Osteocyte (in vitro differentiated cells): ENCODE measurements at regions not wholly inside any gene's neighbourhood (a gene's known extent, or its start where the extent isn't known, plus 50 kb on each side); places are given as distances from the start of the nearest gene placed in this dataset.

Experiments used
- DNase-seq: peaks from one replicate; pipeline ENCODE4 v3.0.0; 2021; ENCODE audit warnings: mixed read lengths; ENCODE audit not compliant: unreplicated experiment; ENCODE audit errors: extremely low spot score
- H3K27ac Mint-ChIP-seq: one replicate; pipeline ENCODE4 v1.8.0; 2021; ENCODE audit warnings: mild to moderate bottlenecking, mixed read lengths; ENCODE audit not compliant: unreplicated experiment
- H3K27me3 Mint-ChIP-seq: one replicate; pipeline ENCODE4 v1.8.0; 2021; ENCODE audit warnings: mixed read lengths; ENCODE audit not compliant: unreplicated experiment
- H3K36me3 Mint-ChIP-seq: one replicate; pipeline ENCODE4 v1.8.0; 2021; ENCODE audit warnings: mixed read lengths; ENCODE audit not compliant: unreplicated experiment
- H3K4me1 Mint-ChIP-seq: one replicate; pipeline ENCODE4 v1.8.0; 2021; ENCODE audit warnings: mixed read lengths; ENCODE audit not compliant: unreplicated experiment
- H3K4me3 Mint-ChIP-seq: one replicate; pipeline ENCODE4 v1.8.0; 2021; ENCODE audit warnings: mild to moderate bottlenecking, moderate library complexity, mixed read lengths; ENCODE audit not compliant: unreplicated experiment
- H3K9me3 Mint-ChIP-seq: one replicate; pipeline ENCODE4 v1.8.0; 2021; ENCODE audit warnings: mixed read lengths; ENCODE audit not compliant: unreplicated experiment
- TF ChIP-seq, protein P1 (sequence below): fragments of 200-600 bp; sonication (generic); IDR thresholded peaks from 2 replicates; pipeline ENCODE4 v1.5.0; 2021; ENCODE audit warnings: antibody characterized with exemption, mild to moderate bottlenecking, moderate library complexity

DNA sequence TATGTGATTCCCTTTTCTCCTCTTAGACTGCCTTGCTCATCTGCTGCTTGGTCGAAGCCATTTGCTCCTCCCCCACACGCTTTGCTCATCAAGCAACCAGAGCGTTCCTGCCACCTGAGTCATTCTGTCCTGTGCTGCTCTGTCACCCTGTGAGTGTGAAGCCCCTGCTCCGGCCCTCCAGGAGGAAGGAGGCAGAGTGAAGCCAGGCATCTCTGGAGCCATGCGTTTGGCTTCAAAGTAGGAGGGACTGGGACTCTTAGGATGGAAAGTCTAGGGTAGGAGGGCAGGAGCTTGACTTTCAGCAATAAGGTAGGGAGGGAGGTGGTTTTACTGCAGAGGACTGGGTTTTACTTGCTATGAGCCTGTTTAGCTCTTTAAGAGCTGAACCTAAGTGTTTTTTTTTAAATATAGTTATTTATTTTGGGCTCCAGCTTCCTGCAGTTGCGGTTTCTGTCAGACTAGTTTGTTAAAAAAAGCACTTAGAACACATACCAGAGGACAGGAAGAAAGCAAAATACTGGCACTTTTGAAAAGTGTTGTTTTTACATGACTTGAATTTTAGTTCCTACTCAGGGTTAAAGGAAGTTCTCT is 63.6 kb downstream of the SPINK2 start:
- DNase-seq, result peak; percentile 86
- TF ChIP-seq, protein P1, sequence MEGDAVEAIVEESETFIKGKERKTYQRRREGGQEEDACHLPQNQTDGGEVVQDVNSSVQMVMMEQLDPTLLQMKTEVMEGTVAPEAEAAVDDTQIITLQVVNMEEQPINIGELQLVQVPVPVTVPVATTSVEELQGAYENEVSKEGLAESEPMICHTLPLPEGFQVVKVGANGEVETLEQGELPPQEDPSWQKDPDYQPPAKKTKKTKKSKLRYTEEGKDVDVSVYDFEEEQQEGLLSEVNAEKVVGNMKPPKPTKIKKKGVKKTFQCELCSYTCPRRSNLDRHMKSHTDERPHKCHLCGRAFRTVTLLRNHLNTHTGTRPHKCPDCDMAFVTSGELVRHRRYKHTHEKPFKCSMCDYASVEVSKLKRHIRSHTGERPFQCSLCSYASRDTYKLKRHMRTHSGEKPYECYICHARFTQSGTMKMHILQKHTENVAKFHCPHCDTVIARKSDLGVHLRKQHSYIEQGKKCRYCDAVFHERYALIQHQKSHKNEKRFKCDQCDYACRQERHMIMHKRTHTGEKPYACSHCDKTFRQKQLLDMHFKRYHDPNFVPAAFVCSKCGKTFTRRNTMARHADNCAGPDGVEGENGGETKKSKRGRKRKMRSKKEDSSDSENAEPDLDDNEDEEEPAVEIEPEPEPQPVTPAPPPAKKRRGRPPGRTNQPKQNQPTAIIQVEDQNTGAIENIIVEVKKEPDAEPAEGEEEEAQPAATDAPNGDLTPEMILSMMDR, result no peak
- Mint-ChIP-seq H3K27me3 (no peaks in the 10 kb centered on the region), H3K27ac (peak overlapping the region; percentile 94), H3K9me3 (no peaks in the 10 kb centered on the region), H3K4me3 (peak overlapping the region; percentile 53), H3K4me1 (peaks cover 33% of the 10 kb centered on the region), H3K36me3 (no peaks in the 10 kb centered on the region)

DNA sequence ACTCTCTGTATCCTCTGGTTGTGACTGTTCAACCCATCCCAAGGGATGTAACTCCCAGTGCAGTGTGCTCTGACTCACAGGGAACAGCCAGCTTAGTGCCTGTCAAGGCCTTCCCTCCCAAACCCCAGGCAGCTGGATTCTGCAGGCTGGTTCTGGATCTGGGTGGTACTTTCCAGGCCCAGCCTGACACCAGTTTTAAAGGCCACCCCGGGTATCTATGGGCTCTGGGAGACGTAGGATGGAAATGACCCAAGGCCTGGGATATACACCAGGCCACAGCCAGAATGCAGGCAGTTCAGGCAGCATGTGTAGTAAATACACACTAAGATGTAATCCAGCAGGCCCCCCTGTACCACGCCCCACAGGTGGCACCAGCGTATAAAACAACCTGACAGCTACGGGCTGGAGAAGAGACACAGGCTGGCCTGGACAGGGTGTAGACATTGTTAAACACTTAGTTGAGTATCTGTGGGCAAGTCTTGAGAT is 64.2 kb downstream of the SPINK2 start:
- no peaks in the 10 kb centered on the region for H3K9me3 Mint-ChIP-seq
- H3K27me3 Mint-ChIP-seq, result no peaks in the 10 kb centered on the region
- no peak for DNase-seq
- H3K4me3 Mint-ChIP-seq, result peak overlapping the region; percentile 53
- peaks cover 33% of the 10 kb centered on the region for H3K4me1 Mint-ChIP-seq
- no peaks in the 10 kb centered on the region for H3K36me3 Mint-ChIP-seq
- TF ChIP-seq, protein P1, result no peak
- H3K27ac Mint-ChIP-seq, result peak overlapping the region; percentile 94

DNA sequence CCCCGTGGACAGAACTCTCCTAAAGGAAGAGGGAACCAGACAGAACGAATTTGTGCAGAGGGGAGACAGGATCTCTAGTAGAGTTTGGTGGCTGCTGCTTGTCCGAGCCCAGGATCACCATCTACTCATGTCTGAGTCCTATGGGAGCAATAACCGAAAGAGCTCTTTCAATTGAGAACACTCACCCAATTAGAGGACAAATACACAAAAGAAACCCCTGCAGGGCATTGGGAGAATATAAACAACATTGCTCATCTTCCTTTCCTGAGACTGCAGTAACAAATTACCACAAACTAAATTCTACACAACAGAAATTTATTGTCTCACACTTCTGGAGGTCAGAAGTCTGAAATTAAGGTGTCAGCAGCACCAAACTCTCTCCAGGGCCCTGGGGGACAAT is 65.6 kb downstream of the SPINK2 start:
- Mint-ChIP-seq H3K9me3 (no peaks in the 10 kb centered on the region), H3K27ac (no peak overlapping the region), H3K4me1 (peaks cover 33% of the 10 kb centered on the region), H3K27me3 (no peaks in the 10 kb centered on the region), H3K36me3 (peaks cover 3% of the 10 kb centered on the region), H3K4me3 (no peak overlapping the region)
- TF ChIP-seq, protein P1, result no peak
- DNase-seq, result no peak

DNA sequence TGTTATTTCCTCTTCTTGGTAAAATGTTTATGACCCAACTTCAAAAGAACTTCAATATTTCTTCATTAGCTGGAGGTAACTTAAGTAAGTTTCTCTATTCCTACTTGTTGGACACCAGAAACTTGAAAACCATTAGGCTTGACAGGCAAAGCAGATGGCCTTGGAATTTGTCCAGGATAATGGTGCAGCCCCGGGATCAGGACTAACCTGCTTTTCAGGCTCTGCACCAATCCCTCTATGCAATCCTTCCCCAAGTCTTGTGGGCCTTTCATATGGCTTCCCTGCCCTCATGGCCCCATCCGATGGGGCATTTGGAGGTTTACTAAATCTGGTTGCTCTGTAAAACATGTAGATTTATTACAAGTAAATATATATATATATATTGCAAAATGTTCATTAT is 68.5 kb downstream of the SPINK2 start:
- Mint-ChIP-seq H3K9me3 (no peaks in the 10 kb centered on the region), H3K27ac (no peak overlapping the region), H3K36me3 (peaks cover 3% of the 10 kb centered on the region), H3K4me1 (peaks cover 24% of the 10 kb centered on the region), H3K4me3 (no peak overlapping the region), H3K27me3 (no peaks in the 10 kb centered on the region)
- DNase-seq, result no peak
- TF ChIP-seq, protein P1, result no peak

DNA sequence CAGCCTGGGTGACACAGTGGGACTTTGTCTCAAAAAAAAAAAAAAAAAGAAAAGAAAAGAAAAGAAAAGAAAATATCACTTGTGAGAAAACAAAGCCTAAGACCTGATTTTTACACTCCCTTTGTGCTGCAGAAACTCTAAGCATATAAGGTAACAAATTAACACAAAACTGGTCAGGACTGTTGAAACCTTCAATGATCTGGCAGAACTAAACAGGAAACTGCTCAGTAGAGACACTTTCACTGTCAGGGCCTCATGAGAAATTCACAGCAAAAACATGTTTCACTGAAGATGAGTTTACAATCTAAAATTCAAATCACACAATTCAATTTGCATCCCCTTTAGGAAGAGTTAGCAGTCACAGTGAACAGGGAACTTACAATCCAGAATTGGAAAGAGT is 69.1 kb upstream of the HOPX start:
- no peaks in the 10 kb centered on the region for H3K9me3 Mint-ChIP-seq
- H3K4me3 Mint-ChIP-seq, result no peak overlapping the region
- DNase-seq, result no peak
- peaks cover 3% of the 10 kb centered on the region for H3K4me1 Mint-ChIP-seq
- H3K27ac Mint-ChIP-seq, result no peak overlapping the region
- peaks cover 4% of the 10 kb centered on the region for H3K27me3 Mint-ChIP-seq
- TF ChIP-seq, protein P1, result no peak
- H3K36me3 Mint-ChIP-seq, result peaks cover 3% of the 10 kb centered on the region
